WTC11 (cell line): ENCODE measurements at regions not wholly inside any gene's neighbourhood (a gene's known extent, or its start where the extent isn't known, plus 50 kb on each side); places are given as distances from the start of the nearest gene placed in this dataset.

Experiments used
- CREB1 ChIP-seq: sonication (generic); formaldehyde crosslinking; IDR thresholded peaks from 2 replicates; pipeline ENCODE4 v1.8.0; 2023; ENCODE audit warnings: mild to moderate bottlenecking, missing genetic modification reagents
- CTCF ChIP-seq: fragments of 200-600 bp; IDR thresholded peaks from 2 replicates; pipeline ENCODE4 v1.8.0; 2022; ENCODE audit warnings: antibody characterized with exemption

DNA sequence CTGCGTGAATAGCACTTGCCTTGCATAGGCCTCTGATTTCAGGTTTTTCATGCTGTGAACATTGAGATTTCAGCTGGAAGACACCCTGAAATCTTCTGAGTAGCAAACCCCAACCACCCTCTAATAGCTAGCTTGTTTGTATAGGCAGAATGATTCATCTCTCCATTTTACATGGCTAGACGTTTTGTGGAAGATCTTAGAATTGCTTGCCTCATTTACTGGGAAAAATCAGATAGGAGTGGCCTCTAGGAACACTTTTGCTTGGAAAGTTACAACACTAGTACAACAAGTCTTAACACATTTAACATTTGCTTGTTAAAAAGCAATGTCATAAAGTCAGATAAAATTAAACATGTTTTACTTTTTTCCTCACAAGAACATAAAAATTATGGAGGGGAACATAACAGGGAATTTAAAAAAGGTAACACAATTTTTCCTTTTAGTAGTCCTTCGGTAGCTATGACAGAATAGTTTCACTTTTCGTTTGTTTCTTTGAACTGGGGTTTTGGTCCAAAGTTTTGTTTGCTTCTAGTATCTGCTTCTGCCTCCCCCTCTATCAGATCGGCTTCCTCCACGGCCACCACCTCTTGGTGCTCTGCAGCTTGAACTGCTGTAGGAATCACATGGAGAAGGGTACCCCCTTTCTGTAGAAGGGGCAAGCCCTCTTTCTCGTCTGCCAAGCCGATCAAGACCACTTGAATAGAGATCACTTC is 102.2 kb upstream of the PTCHD4 start:
- TF ChIP-seq CREB1 (CRISPR knock-in tag) (no peak), CTCF (no peak)
